Stimulated activated memory B cell treated with anti-CD40 and anti-IgM and Interleukin-4, amounts not matched to agents 10 μg/mL and 1 μg/mL and 100 μg/mL, for 72 hours (primary cell): ENCODE measurements at regions not wholly inside any gene's neighbourhood (a gene's known extent, or its start where the extent isn't known, plus 50 kb on each side); places are given as distances from the start of the nearest gene placed in this dataset.
"Not testable (repeated sequence)": the region's sequence is repeated elsewhere in the genome, so short reads cannot be mapped to it uniquely, and the experiment has no call there.

Experiments used
- ATAC-seq: fragments of 150-1000 bp; cut with Tn5 transposase; 2 replicates; pipeline ENCODE4 v1.10.0; 2021
- H3K27ac Mint-ChIP-seq: one replicate; pipeline ENCODE4 v1.8.0; 2022; ENCODE audit warnings: mild to moderate bottlenecking, mixed read lengths
- H3K27me3 Mint-ChIP-seq: one replicate; pipeline ENCODE4 v1.8.0; 2022; ENCODE audit warnings: mixed read lengths
- H3K36me3 Mint-ChIP-seq: one replicate; pipeline ENCODE4 v1.8.0; 2022; ENCODE audit warnings: mixed read lengths
- H3K4me1 Mint-ChIP-seq: one replicate; pipeline ENCODE4 v1.8.0; 2022; ENCODE audit warnings: mixed read lengths
- H3K4me3 Mint-ChIP-seq: one replicate; pipeline ENCODE4 v1.8.0; 2022; ENCODE audit warnings: mild to moderate bottlenecking, moderate library complexity, mixed read lengths
- H3K9me3 Mint-ChIP-seq: one replicate; pipeline ENCODE4 v1.8.0; 2022; ENCODE audit warnings: mixed read lengths

DNA sequence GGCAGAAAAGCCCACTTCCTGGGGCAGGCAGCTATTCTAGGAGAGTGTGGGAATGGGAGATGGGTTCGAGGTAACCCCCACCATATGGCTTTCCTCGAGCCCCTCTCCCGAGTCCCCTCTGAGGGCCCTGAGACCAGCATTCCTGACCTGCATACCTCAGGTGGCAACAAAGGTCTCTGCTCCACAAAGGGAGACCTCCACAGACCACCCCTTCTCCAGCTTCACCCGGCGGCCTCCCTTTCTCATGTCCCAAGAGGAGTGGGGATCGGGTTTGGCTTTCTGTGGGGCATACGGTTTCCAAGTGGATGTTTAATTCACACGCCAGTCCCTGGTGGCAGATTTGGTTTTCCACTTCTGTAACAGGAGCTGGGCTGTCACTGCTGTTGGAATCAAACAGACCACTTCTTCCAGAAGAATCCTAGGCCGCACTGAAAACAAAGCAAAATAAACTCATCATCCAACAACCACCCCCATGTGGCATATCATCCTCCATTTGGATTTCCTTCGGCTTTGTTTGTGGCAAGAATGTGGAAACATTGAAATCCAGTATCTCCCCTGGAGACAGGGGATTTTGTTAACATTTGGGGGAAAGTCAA, 83.2 kb downstream of the DLL1 start:
- H3K27me3 Mint-ChIP-seq, result peaks cover 11% of the 10 kb centered on the region
- H3K4me3 Mint-ChIP-seq, result no peak overlapping the region
- peaks cover 19% of the 10 kb centered on the region for H3K9me3 Mint-ChIP-seq
- H3K4me1 Mint-ChIP-seq, result no peaks in the 10 kb centered on the region
- H3K27ac Mint-ChIP-seq, result no peak overlapping the region
- peaks cover 7% of the 10 kb centered on the region for H3K36me3 Mint-ChIP-seq
- ATAC-seq, result no peak

DNA sequence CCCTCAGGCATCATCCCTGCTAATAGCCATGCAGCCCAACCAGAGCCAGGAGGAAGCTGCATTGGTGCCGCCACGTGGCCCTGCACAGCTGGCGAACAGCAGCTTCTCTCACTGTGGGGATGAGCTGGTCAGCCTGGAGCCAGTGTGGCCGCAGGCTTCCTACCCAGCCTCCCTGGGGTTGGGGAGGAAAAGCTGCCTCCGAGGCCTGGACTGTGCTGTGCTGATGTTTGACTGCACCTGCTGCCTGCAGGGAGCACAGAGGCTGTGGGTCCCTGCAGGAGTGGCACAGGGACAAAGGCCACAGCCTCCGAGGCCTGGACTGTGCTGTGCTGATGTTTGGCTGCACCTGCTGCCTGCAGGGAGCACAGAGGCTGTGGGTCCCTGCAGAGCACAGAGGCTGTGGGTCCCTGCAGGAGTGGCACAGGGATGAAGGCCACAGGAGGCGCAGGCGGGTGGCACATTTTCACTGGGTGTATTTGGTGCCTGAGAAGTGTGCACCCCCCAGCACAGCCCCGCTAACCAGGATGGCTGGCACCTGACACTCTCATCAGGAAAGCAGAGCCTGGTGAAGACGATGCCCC, 83.9 kb downstream of the DLL1 start:
- Mint-ChIP-seq H3K4me3 (no peak overlapping the region), H3K27ac (no peak overlapping the region), H3K9me3 (peaks cover 24% of the 10 kb centered on the region), H3K27me3 (peaks cover 11% of the 10 kb centered on the region), H3K4me1 (no peaks in the 10 kb centered on the region), H3K36me3 (peaks cover 7% of the 10 kb centered on the region)
- no peak for ATAC-seq

DNA sequence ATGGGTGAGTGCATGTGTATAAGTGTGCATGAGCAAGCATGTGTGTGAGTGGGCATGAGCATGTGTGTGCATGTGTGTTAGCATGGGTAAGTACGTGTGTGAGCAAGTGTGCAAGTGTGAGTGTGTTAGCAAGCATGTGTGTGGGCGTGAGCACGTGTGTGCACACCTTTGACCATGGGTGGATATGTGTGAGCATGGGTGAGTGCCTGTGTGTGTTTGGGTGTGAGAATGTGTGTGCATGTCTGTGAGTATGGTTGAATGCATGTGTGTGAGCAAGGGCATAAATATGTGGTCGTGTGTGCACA, 84.6 kb downstream of the DLL1 start:
- H3K4me1 Mint-ChIP-seq, result no peaks in the 10 kb centered on the region
- H3K36me3 Mint-ChIP-seq, result peaks cover 7% of the 10 kb centered on the region
- H3K27ac Mint-ChIP-seq, result no peak overlapping the region
- H3K27me3 Mint-ChIP-seq, result peaks cover 11% of the 10 kb centered on the region
- ATAC-seq, result no peak
- H3K4me3 Mint-ChIP-seq, result no peak overlapping the region
- H3K9me3 Mint-ChIP-seq, result peaks cover 24% of the 10 kb centered on the region

DNA sequence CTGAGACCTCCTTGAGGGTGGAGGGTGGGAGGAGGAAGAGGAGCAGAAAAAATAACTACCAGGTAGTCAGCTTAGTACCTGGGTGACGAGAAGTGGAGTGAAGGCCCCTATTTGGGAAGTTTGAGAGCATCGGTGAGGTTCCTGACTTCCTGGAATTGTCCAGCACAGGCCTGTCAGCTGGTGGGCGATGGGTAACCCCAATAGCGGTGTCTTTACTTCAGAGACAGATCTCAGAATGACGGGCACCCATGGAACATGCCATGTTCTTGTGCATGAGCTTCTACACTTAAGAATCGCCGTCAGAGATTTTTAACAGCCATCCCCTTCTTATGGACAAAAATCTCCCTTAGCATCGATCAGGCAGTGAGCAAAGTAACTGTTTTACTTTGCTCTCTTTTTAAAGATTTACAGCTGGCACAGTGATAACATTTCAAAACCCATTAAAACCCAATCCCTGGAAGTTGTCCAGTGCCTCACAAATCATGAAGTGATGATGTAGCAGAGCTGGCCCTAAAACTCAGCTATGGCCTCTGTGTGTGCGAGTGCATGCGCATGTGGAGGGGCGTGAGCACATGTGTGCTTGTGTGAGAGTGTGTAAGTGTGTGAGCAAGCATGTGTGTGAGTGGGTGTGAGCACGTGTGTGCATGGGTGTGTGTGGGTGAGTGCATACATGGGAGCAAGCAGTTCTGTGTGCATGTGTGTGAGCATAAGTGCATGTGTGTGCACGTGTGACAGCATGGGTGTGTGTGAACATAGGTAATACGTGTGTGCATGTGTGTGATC, 85.2 kb downstream of the DLL1 start:
- Mint-ChIP-seq H3K36me3 (peaks cover 7% of the 10 kb centered on the region), H3K27me3 (peaks cover 9% of the 10 kb centered on the region), H3K9me3 (peaks cover 24% of the 10 kb centered on the region), H3K4me3 (no peak overlapping the region), H3K27ac (no peak overlapping the region), H3K4me1 (no peaks in the 10 kb centered on the region)
- ATAC-seq, result no peak

DNA sequence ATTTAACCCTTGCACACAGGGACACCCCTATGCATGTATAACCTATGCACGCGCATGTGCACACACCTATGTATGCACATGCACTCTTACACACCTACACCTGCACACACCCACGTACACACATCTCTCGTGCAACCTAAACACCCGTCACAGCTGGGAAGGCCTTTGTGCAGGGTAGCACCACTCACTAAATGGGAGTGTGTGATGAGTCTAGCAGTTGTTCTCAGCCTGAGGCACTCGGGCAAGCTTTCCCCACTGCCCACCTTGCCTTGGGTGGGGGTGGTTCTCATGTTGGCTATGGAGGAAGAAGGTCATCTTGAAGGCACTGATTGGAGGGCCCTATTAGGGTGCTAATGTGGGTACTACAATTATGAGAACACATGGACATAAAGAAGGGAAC, 85.8 kb downstream of the DLL1 start:
- Mint-ChIP-seq H3K27ac (no peak overlapping the region), H3K36me3 (peaks cover 7% of the 10 kb centered on the region), H3K27me3 (peaks cover 9% of the 10 kb centered on the region), H3K4me3 (no peak overlapping the region), H3K4me1 (no peaks in the 10 kb centered on the region), H3K9me3 (peaks cover 24% of the 10 kb centered on the region)
- ATAC-seq, result no peak

DNA sequence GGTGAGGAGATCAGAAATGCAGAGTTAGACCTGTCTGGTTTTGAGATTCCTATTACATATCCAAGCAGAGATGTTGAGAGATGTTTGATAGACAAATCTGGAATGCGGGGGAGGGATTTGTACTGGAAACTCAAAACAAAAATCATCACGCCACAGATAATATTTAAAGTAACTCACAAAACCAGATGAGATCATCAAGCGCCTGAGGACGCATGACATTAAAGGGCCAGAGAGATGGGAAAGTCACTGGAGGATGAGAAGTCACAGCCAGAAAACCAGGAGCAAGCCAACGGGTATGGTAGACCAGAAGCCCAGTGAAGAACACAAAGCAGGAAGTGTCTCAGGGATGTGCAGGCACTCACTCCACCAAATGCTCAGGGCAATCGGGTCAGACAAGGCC, 87.7 kb downstream of the DLL1 start:
- no peak for ATAC-seq
- Mint-ChIP-seq H3K36me3 (peaks cover 7% of the 10 kb centered on the region), H3K9me3 (peaks cover 24% of the 10 kb centered on the region), H3K27ac (no peak overlapping the region), H3K4me1 (no peaks in the 10 kb centered on the region), H3K4me3 (no peak overlapping the region), H3K27me3 (peaks cover 11% of the 10 kb centered on the region)

DNA sequence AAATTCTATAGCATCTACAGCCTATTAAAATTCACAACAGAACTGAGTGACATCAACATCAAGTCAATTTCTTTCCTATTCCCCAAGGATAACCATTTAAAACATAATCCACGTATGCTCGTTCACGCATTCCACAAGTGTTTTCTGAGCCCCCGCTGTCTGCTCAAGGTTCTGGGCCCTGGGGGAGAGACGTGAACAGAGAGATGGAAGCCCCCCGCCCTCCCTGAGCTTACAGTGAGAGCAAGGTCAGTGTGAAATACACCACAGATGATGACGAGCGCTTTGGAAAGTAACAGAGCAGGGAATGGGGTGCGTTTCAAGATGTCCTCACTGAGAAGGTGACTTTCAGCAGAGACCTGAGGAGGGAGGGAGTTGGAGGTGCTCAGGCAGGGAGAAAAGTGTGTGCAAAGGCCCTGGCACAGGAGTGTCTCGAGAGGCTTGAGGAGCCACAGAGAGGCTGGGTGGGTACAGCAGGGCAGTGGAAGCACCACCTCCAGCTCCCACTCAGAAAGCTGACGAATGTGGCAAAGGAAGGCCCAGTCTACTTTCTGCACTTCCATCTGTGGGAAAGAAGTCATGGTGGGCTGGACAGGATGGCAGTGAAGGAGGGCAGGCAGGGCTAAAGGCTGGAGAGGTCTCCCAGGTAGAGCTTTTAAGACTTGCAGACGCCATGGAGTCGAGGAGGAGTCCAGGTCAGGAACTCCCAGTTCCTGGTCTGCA, 88.3 kb downstream of the DLL1 start:
- no peak overlapping the region for H3K27ac Mint-ChIP-seq
- H3K9me3 Mint-ChIP-seq, result peaks cover 24% of the 10 kb centered on the region
- H3K36me3 Mint-ChIP-seq, result peaks cover 7% of the 10 kb centered on the region
- H3K4me1 Mint-ChIP-seq, result no peaks in the 10 kb centered on the region
- ATAC-seq, result no peak
- no peak overlapping the region for H3K4me3 Mint-ChIP-seq
- H3K27me3 Mint-ChIP-seq, result peaks cover 12% of the 10 kb centered on the region

DNA sequence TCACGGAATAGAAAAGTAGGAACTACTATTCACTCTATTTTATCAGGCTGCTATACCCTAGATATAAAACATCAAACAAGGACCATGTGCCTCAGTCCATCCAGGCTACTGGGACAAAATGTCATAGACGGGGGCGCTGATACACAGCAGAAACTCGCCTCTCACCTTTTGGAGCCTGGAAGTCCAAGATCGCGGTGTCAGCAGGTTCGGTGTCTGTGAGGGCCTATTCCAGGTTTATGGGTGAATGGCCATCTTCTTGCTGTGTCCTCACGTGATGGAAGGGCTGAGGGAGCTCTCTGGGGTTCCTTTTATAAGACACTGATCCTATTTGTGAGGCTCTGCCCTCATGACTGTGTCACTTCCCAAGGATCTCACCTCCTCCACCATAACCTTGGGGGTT, 89.5 kb downstream of the DLL1 start:
- Mint-ChIP-seq H3K36me3 (peaks cover 7% of the 10 kb centered on the region), H3K4me1 (no peaks in the 10 kb centered on the region), H3K27ac (no peak overlapping the region), H3K27me3 (peaks cover 25% of the 10 kb centered on the region), H3K9me3 (peaks cover 28% of the 10 kb centered on the region), H3K4me3 (no peak overlapping the region)
- ATAC-seq, result no peak

DNA sequence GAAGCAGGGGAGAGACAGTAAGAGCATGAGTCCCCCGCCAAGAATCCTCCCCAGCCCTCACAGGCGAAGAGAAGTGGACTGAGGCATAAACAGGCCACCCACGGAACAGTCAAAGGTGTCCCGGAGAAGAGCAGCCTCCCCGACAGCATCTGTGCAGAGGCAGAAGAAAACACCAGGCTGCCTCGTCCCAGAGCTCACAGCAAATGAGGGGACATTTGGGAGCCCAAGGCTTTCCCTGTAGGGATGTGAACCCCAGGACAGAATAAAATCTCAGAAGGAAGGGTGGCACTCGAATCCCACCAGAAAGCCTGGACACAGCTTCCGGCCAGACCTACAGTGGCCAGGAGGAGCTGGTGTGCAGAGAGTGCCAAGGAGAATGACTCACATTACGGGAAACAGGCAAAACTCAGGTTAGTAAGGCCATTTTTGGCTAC, 90.4 kb downstream of the DLL1 start:
- Mint-ChIP-seq H3K9me3 (peaks cover 30% of the 10 kb centered on the region), H3K4me3 (no peak overlapping the region), H3K27me3 (peaks cover 33% of the 10 kb centered on the region), H3K27ac (no peak overlapping the region), H3K36me3 (peaks cover 14% of the 10 kb centered on the region), H3K4me1 (no peaks in the 10 kb centered on the region)
- no peak for ATAC-seq

DNA sequence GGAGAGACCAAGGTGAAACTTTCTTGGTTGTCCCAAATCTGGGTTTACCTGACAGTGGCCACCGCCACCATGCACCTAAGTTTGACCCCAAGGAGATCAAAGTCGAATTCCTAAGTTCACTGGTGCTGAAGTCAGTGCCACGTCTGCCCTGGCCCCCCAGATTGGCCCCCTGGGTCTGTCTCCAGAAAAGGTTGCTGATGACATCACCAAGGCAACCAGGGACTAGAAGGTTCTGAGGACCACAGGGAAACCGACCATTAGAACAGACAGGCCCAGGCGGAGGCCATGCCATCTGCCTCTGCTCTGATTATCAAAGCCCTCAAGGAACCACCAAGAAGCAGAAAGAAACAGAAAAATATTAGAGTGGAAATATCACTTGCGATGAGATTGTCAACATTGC, 91.2 kb downstream of the DLL1 start:
- Mint-ChIP-seq H3K9me3 (peaks cover 36% of the 10 kb centered on the region), H3K27me3 (peaks cover 40% of the 10 kb centered on the region), H3K4me3 (no peak overlapping the region), H3K27ac (no peak overlapping the region), H3K36me3 (peaks cover 20% of the 10 kb centered on the region), H3K4me1 (no peaks in the 10 kb centered on the region)
- no peak for ATAC-seq

DNA sequence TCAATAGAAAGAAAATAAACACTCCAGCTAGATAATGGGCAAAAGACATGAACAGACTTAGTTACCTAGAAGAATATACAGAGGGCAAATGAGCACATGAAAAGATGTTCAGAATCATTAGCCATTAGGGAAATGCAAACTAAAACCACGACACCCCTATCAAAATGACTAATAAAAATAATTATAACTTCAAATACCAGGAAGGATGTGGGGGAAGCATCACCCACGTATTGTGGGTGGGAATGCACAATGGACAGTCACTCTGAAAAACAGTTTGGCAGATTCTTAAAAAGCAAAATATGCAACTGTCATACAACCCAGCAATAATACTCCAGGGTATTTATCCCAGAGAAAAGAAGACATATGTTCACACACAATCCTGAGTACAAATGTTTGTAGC, 92.6 kb downstream of the DLL1 start:
- Mint-ChIP-seq H3K36me3 (peaks cover 26% of the 10 kb centered on the region), H3K4me3 (no peak overlapping the region), H3K9me3 (peaks cover 36% of the 10 kb centered on the region), H3K4me1 (no peaks in the 10 kb centered on the region), H3K27ac (no peak overlapping the region), H3K27me3 (peaks cover 51% of the 10 kb centered on the region)
- no peak for ATAC-seq

DNA sequence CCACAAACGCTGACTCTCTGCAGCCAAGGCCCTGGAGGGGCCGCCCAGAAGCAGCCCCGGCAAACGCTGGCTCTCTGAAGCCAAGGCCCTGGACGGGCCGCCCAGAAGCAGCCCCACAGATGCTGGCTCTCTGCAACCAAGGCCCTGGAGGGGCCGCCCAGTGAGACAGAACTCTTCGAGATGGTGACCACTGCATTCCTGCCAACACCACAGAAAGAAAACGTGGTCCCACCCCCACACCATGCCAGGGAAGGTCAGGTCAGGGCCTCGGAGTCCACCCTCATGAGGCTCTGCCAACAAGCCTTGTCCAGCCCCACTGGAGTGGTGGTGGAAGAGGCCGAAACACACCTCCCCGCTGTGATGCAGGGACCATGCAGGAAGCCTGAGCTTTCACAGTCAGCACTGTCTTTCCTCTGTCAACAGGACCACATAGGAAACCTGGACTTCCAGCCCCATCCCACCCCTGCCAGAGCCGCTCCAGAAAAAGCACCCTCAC, 97.5 kb downstream of the DLL1 start:
- Mint-ChIP-seq H3K4me1 (no peaks in the 10 kb centered on the region), H3K36me3 (peaks cover 21% of the 10 kb centered on the region), H3K9me3 (peaks cover 26% of the 10 kb centered on the region), H3K27ac (no peak overlapping the region), H3K27me3 (peaks cover 61% of the 10 kb centered on the region), H3K4me3 (no peak overlapping the region)
- no peak for ATAC-seq

DNA sequence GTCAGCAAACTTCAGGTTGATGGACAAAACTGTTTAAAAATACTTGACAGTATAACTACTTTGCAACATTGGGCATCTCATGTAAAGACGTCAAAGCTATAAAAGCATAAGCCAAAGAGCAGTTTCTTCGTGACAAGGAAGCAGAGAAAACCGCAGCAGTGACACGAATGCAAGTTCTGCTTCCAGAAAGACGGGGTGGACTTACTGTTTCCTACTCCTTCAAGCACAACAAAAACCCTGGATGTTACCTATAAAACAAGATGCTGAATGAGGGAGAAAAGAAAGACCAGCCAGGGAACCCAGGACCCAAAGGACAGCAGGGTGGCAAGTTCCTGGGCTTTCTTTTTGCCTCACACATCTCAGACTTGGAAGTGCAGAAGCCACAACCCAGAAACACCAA, 98.0 kb downstream of the DLL1 start:
- Mint-ChIP-seq H3K4me3 (no peak overlapping the region), H3K36me3 (peaks cover 21% of the 10 kb centered on the region), H3K27me3 (peaks cover 66% of the 10 kb centered on the region), H3K27ac (no peak overlapping the region), H3K4me1 (no peaks in the 10 kb centered on the region), H3K9me3 (peaks cover 26% of the 10 kb centered on the region)
- no peak for ATAC-seq

DNA sequence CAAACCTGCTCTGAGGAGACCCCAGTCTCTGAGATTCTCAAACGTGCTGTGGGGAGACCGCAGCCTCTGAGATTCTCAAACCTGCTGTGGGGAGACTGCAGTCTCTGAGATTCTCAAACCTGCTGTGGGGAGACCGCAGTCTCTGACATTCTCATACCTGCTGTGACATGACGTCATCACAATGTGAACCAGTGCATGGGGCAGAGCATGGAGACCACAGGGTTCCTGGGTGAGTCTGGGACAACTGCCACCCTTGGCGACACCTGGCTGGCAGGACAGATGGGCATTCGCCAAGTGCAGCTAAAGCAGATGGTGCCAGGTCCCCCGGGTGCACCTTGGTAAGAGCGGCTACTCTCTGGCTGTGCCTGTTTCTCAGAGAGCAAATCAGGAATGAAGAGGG, 98.8 kb downstream of the DLL1 start:
- not testable (repeated sequence) for ATAC-seq, H3K27ac Mint-ChIP-seq, H3K4me1 Mint-ChIP-seq, H3K4me3 Mint-ChIP-seq
- H3K36me3 Mint-ChIP-seq, result peaks cover 21% of the 10 kb centered on the region
- peaks cover 66% of the 10 kb centered on the region for H3K27me3 Mint-ChIP-seq
- peaks cover 26% of the 10 kb centered on the region for H3K9me3 Mint-ChIP-seq

DNA sequence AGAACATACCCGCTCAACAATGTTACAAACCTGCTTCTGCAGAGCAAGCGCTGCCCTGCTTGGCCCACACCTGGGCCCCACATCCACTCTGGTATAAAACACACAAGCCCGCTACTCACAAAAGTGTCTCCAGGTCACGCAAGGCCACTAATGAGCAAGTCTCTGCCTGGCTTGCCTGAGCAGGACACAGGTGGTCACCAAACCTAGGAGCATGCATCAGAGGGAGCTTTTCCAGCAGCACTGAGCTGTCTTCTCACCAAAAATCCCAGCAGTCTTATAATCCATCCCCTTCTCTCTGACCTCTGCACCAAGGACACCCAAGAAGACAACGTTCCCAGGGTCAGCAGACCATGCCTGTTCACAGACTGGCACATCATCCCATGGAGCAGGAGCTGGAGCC, 100.8 kb downstream of the DLL1 start:
- Mint-ChIP-seq H3K27me3 (peaks cover 45% of the 10 kb centered on the region), H3K9me3 (peaks cover 10% of the 10 kb centered on the region), H3K36me3 (peaks cover 9% of the 10 kb centered on the region), H3K4me3 (no peak overlapping the region), H3K4me1 (no peaks in the 10 kb centered on the region), H3K27ac (no peak overlapping the region)
- ATAC-seq, result no peak
